ENCODE measurements at regions not wholly inside any gene's neighbourhood (a gene's known extent, or its start where the extent isn't known, plus 50 kb on each side); places are given as distances from the start of the nearest gene placed in this dataset.

DNA sequence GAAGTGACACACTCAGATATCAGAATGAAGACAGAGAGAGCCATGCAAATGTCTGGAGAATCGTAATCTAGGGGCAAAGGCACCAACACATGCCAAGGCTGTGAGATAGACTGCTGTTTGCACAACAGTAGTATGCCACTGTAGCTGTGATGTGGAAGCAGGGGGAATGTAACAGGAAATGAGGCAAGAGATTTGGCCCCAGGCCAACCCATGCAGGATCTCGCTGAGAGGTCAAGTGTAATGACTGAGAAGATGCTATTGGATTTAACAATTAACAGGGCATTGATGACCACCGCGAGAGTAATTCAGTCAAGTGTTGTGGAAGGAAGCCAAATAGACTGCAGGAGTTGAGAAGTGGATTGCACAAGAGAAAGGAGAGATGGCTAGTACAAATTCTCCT is 107.3 kb upstream of the ST6GALNAC5 start:
- Histone ChIP-seq H3K4me1 (ENCODE audit: control insufficient read depth in 1 of 2, insufficient read depth in 2 of 2, low read length in 2 of 2) (no peaks in the 10 kb centered on the region), H4K8ac (ENCODE audit: low read depth, low read length) (no peak overlapping the region), H3K9ac (ENCODE audit: low read length) (no peak overlapping the region), H3K79me2 (ENCODE audit: control insufficient read depth, insufficient read depth, low read length, poor library complexity) (no peaks in the 10 kb centered on the region), H3K18ac (ENCODE audit: low read length) (no peak overlapping the region), H2AFZ (ENCODE audit: insufficient read depth, low read length, poor library complexity) (no peak overlapping the region), H3K4ac (ENCODE audit: low read depth, low read length) (no peak overlapping the region), H3K4me3 (ENCODE audit: low read depth, low read length) (no peak overlapping the region), H2BK5ac (ENCODE audit: low read depth, low read length, poor library complexity) (no peak overlapping the region), H3K79me1 (ENCODE audit: low read length) (no peaks in the 10 kb centered on the region), H3K14ac (ENCODE audit: low read length) (no peak overlapping the region), H3K27me3 (ENCODE audit: insufficient read depth, low read length) (no peaks in the 10 kb centered on the region), H3K9me3 (ENCODE audit: insufficient read depth, low read depth, low read length) (no peaks in the 10 kb centered on the region), H3K4me2 (ENCODE audit: low read length) (no peak overlapping the region), H2BK12ac (ENCODE audit: low read length) (no peak overlapping the region), H2BK120ac (ENCODE audit: insufficient read depth, low read length, poor library complexity) (no peak overlapping the region), H3K36me3 (ENCODE audit: control insufficient read depth in 1 of 2, insufficient read depth in 2 of 2, low read length in 2 of 2) (no peaks in the 10 kb centered on the region), H4K12ac (ENCODE audit: low read depth, low read length) (no peak overlapping the region), H4K91ac (ENCODE audit: low read depth, low read length) (no peak overlapping the region), H2AK5ac (ENCODE audit: low read length) (no peak overlapping the region), H3K23ac (ENCODE audit: low read length) (no peak overlapping the region), H3K27ac (ENCODE audit: low read depth, low read length) (no peak overlapping the region)
- no CpG with 5 or more reads among the region's 4 CpGs for WGBS (ENCODE audit: extremely low coverage, insufficient coverage, insufficient read length)
- peak in 1 of 2 donors; percentile 31 for DNase-seq

GRCh38 chr1:76763738-76764137 is 103.5 kb upstream of the ST6GALNAC5 start:
- Histone ChIP-seq H2BK5ac (ENCODE audit: low read depth, low read length, poor library complexity) (no peak overlapping the region), H2BK120ac (ENCODE audit: insufficient read depth, low read length, poor library complexity) (no peak overlapping the region), H3K79me1 (ENCODE audit: low read length) (no peaks in the 10 kb centered on the region), H3K4me2 (ENCODE audit: low read length) (no peak overlapping the region), H3K23ac (ENCODE audit: low read length) (no peak overlapping the region), H3K9me3 (ENCODE audit: insufficient read depth, low read depth, low read length) (no peaks in the 10 kb centered on the region), H3K14ac (ENCODE audit: low read length) (no peak overlapping the region), H4K8ac (ENCODE audit: low read depth, low read length) (no peak overlapping the region), H3K27ac (ENCODE audit: low read depth, low read length) (no peak overlapping the region), H3K4me1 (ENCODE audit: control insufficient read depth in 1 of 2, insufficient read depth in 2 of 2, low read length in 2 of 2) (no peaks in the 10 kb centered on the region), H3K4ac (ENCODE audit: low read depth, low read length) (no peak overlapping the region), H3K79me2 (ENCODE audit: control insufficient read depth, insufficient read depth, low read length, poor library complexity) (no peaks in the 10 kb centered on the region), H4K91ac (ENCODE audit: low read depth, low read length) (no peak overlapping the region), H3K27me3 (ENCODE audit: insufficient read depth, low read length) (no peaks in the 10 kb centered on the region), H2AK5ac (ENCODE audit: low read length) (no peak overlapping the region), H2AFZ (ENCODE audit: insufficient read depth, low read length, poor library complexity) (no peak overlapping the region), H2BK12ac (ENCODE audit: low read length) (no peak overlapping the region), H3K4me3 (ENCODE audit: low read depth, low read length) (no peak overlapping the region), H3K18ac (ENCODE audit: low read length) (no peak overlapping the region), H3K36me3 (ENCODE audit: control insufficient read depth in 1 of 2, insufficient read depth in 2 of 2, low read length in 2 of 2) (no peaks in the 10 kb centered on the region), H4K12ac (ENCODE audit: low read depth, low read length) (no peak overlapping the region), H3K9ac (ENCODE audit: low read length) (no peak overlapping the region)
- whole genome bisulfite sequencing (ENCODE audit: extremely low coverage, insufficient coverage, insufficient read length) = no CpG with 5 or more reads among the region's 3 CpGs
- DNase-seq = peak in 1 of 2 donors; percentile 69

- H2BK12ac ChIP-seq (ENCODE audit: low read length) = no peak overlapping the region
- H3K27ac ChIP-seq (ENCODE audit: low read depth, low read length) = no peak overlapping the region
- no peaks in the 10 kb centered on the region for H3K9me3 ChIP-seq (ENCODE audit: insufficient read depth, low read depth, low read length)
- H4K91ac ChIP-seq (ENCODE audit: low read depth, low read length) = no peak overlapping the region
- no peaks in the 10 kb centered on the region for H3K36me3 ChIP-seq (ENCODE audit: control insufficient read depth in 1 of 2, insufficient read depth in 2 of 2, low read length in 2 of 2)
- H2BK5ac ChIP-seq (ENCODE audit: low read depth, low read length, poor library complexity) = no peak overlapping the region
- H3K18ac ChIP-seq (ENCODE audit: low read length) = no peak overlapping the region
- no CpG with 5 or more reads among the region's 26 CpGs for WGBS (ENCODE audit: extremely low coverage, insufficient coverage, insufficient read length)
- no peak overlapping the region for H3K4ac ChIP-seq (ENCODE audit: low read depth, low read length)
- no peak overlapping the region for H2AK5ac ChIP-seq (ENCODE audit: low read length)
- DNase-seq = peak in 1 of 2 donors; percentile 49
- no peak overlapping the region for H3K4me3 ChIP-seq (ENCODE audit: low read depth, low read length)
- H4K8ac ChIP-seq (ENCODE audit: low read depth, low read length) = no peak overlapping the region
- no peaks in the 10 kb centered on the region for H3K27me3 ChIP-seq (ENCODE audit: insufficient read depth, low read length)
- no peak overlapping the region for H2BK120ac ChIP-seq (ENCODE audit: insufficient read depth, low read length, poor library complexity)
- no peaks in the 10 kb centered on the region for H3K79me2 ChIP-seq (ENCODE audit: control insufficient read depth, insufficient read depth, low read length, poor library complexity)
- H3K23ac ChIP-seq (ENCODE audit: low read length) = no peak overlapping the region
- no peak overlapping the region for H4K12ac ChIP-seq (ENCODE audit: low read depth, low read length)
- H3K79me1 ChIP-seq (ENCODE audit: low read length) = no peaks in the 10 kb centered on the region
- no peak overlapping the region for H3K9ac ChIP-seq (ENCODE audit: low read length)
- H3K4me2 ChIP-seq (ENCODE audit: low read length) = no peak overlapping the region
- H2AFZ ChIP-seq (ENCODE audit: insufficient read depth, low read length, poor library complexity) = no peak overlapping the region
- no peak overlapping the region for H3K14ac ChIP-seq (ENCODE audit: low read length)
- H3K4me1 ChIP-seq (ENCODE audit: control insufficient read depth in 1 of 2, insufficient read depth in 2 of 2, low read length in 2 of 2) = no peaks in the 10 kb centered on the region
These were observed 102.4 kb upstream of the ST6GALNAC5 start for GRCh38 chr1:76764638-76765454.

DNA sequence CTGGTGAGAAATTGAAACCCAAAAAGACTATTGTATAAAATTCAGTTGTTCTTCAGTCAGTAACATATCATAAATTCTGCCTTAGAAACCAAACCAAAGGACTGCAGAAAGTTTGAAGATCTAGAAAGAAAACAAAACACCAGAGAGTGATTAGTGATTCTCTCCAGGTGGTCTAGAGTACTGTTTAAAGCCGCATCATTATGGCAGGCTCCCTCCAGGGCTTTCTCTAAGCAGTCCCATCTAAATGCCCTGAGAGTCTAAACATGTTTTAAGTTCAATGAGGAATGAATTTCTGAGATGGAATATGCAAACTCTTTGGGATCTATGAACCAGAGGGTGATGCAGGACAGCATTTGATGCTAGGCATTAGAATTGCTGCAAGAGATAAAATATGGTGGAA is 100.9 kb upstream of the ST6GALNAC5 start:
- no peak overlapping the region for H3K9ac ChIP-seq (ENCODE audit: low read length)
- no peak overlapping the region for H4K8ac ChIP-seq (ENCODE audit: low read depth, low read length)
- no peak overlapping the region for H3K18ac ChIP-seq (ENCODE audit: low read length)
- no peak overlapping the region for H3K4ac ChIP-seq (ENCODE audit: low read depth, low read length)
- no peak overlapping the region for H3K27ac ChIP-seq (ENCODE audit: low read depth, low read length)
- H3K79me1 ChIP-seq (ENCODE audit: low read length) = no peaks in the 10 kb centered on the region
- H3K36me3 ChIP-seq (ENCODE audit: control insufficient read depth in 1 of 2, insufficient read depth in 2 of 2, low read length in 2 of 2) = no peaks in the 10 kb centered on the region
- no peak overlapping the region for H2BK120ac ChIP-seq (ENCODE audit: insufficient read depth, low read length, poor library complexity)
- no peaks in the 10 kb centered on the region for H3K4me1 ChIP-seq (ENCODE audit: control insufficient read depth in 1 of 2, insufficient read depth in 2 of 2, low read length in 2 of 2)
- no peak overlapping the region for H3K14ac ChIP-seq (ENCODE audit: low read length)
- no peaks in the 10 kb centered on the region for H3K27me3 ChIP-seq (ENCODE audit: insufficient read depth, low read length)
- H3K23ac ChIP-seq (ENCODE audit: low read length) = no peak overlapping the region
- WGBS (ENCODE audit: extremely low coverage, insufficient coverage, insufficient read length) = no CpG with 5 or more reads among the region's 1 CpG
- H3K4me2 ChIP-seq (ENCODE audit: low read length) = no peak overlapping the region
- H4K91ac ChIP-seq (ENCODE audit: low read depth, low read length) = no peak overlapping the region
- no peak for DNase-seq
- no peak overlapping the region for H4K12ac ChIP-seq (ENCODE audit: low read depth, low read length)
- no peak overlapping the region for H2BK5ac ChIP-seq (ENCODE audit: low read depth, low read length, poor library complexity)
- no peaks in the 10 kb centered on the region for H3K79me2 ChIP-seq (ENCODE audit: control insufficient read depth, insufficient read depth, low read length, poor library complexity)
- no peak overlapping the region for H3K4me3 ChIP-seq (ENCODE audit: low read depth, low read length)
- no peak overlapping the region for H2AK5ac ChIP-seq (ENCODE audit: low read length)
- H2AFZ ChIP-seq (ENCODE audit: insufficient read depth, low read length, poor library complexity) = no peak overlapping the region
- H3K9me3 ChIP-seq (ENCODE audit: insufficient read depth, low read depth, low read length) = no peaks in the 10 kb centered on the region
- no peak overlapping the region for H2BK12ac ChIP-seq (ENCODE audit: low read length)

Measured in trophoblast cell (in vitro differentiated cells and primary cell).